Trophoblast cell (in vitro differentiated cells and primary cell): ENCODE measurements at regions not wholly inside any gene's neighbourhood (a gene's known extent, or its start where the extent isn't known, plus 50 kb on each side); places are given as distances from the start of the nearest gene placed in this dataset.

Experiments used
- DNase-seq, 2 donors: peaks; one replicate each; pipeline ENCODE4 v3.0.0-alpha.2; 2016
- H2AFZ ChIP-seq: 2 replicates; pipeline ENCODE4 v1.6.1; 2013; ENCODE audit warnings: low read length, moderate library complexity, mild to moderate bottlenecking; ENCODE audit not compliant: insufficient read depth, poor library complexity
- H2AK5ac ChIP-seq: 2 replicates; pipeline ENCODE4 v1.6.1; 2013; ENCODE audit warnings: mild to moderate bottlenecking, low read length
- H2BK120ac ChIP-seq: 2 replicates; pipeline ENCODE4 v1.6.1; 2013; ENCODE audit warnings: low read length, mild to moderate bottlenecking, moderate library complexity; ENCODE audit not compliant: insufficient read depth, poor library complexity
- H2BK12ac ChIP-seq: 2 replicates; pipeline ENCODE4 v1.6.1; 2013; ENCODE audit warnings: mild to moderate bottlenecking, low read length, moderate library complexity
- H2BK5ac ChIP-seq: 2 replicates; pipeline ENCODE4 v1.6.1; 2013; ENCODE audit warnings: low read length, low read depth, moderate library complexity, mild to moderate bottlenecking; ENCODE audit not compliant: poor library complexity
- H3K14ac ChIP-seq: 2 replicates; pipeline ENCODE4 v1.6.1; 2013; ENCODE audit warnings: mild to moderate bottlenecking, low read length
- H3K18ac ChIP-seq: 2 replicates; pipeline ENCODE4 v1.6.1; 2013; ENCODE audit warnings: mild to moderate bottlenecking, low read length
- H3K23ac ChIP-seq: 2 replicates; pipeline ENCODE4 v1.6.1; 2013; ENCODE audit warnings: low read length
- H3K27ac ChIP-seq: 2 replicates; pipeline ENCODE4 v1.5.1; 2013; ENCODE audit warnings: low read depth, mild to moderate bottlenecking, inconsistent platforms, low read length, moderate library complexity
- H3K27me3 ChIP-seq: 2 replicates; pipeline ENCODE4 v1.6.1; 2013; ENCODE audit warnings: inconsistent platforms, mild to moderate bottlenecking, low read length, moderate library complexity; ENCODE audit not compliant: insufficient read depth
- H3K36me3 ChIP-seq, 2 experiments: 1 replicate in 1 of 2; 2 replicates in 1 of 2; pipeline ENCODE4 v1.6.1; 2013; ENCODE audit warnings: low read length in 2 of 2, mild to moderate bottlenecking in 2 of 2, moderate library complexity in 1 of 2; ENCODE audit not compliant: insufficient read depth in 2 of 2, control insufficient read depth in 1 of 2
- H3K4ac ChIP-seq: 2 replicates; pipeline ENCODE4 v1.6.1; 2013; ENCODE audit warnings: low read depth, mild to moderate bottlenecking, low read length, moderate library complexity
- H3K4me1 ChIP-seq, 2 experiments: 1 replicate in 1 of 2; 2 replicates in 1 of 2; pipeline ENCODE4 v1.6.1; 2013; ENCODE audit warnings: low read length in 2 of 2, mild to moderate bottlenecking in 2 of 2, moderate library complexity in 1 of 2; ENCODE audit not compliant: insufficient read depth in 2 of 2, control insufficient read depth in 1 of 2
- H3K4me2 ChIP-seq: 2 replicates; pipeline ENCODE4 v1.6.1; 2013; ENCODE audit warnings: inconsistent platforms, mild to moderate bottlenecking, low read length, moderate library complexity
- H3K4me3 ChIP-seq: 2 replicates; pipeline ENCODE4 v1.5.1; 2013; ENCODE audit warnings: mild to moderate bottlenecking, low read depth, low read length, inconsistent platforms
- H3K79me1 ChIP-seq: one replicate; pipeline ENCODE4 v1.6.1; 2013; ENCODE audit warnings: low read length
- H3K79me2 ChIP-seq: 2 replicates; pipeline ENCODE4 v1.6.1; 2013; ENCODE audit warnings: low read length, mild to moderate bottlenecking; ENCODE audit not compliant: control insufficient read depth, insufficient read depth, poor library complexity
- H3K9ac ChIP-seq: 2 replicates; pipeline ENCODE4 v1.6.1; 2013; ENCODE audit warnings: mild to moderate bottlenecking, low read length
- H3K9me3 ChIP-seq: 2 replicates; pipeline ENCODE4 v1.6.1; 2013; ENCODE audit warnings: low read depth, mild to moderate bottlenecking, control low read depth, inconsistent platforms, low read length; ENCODE audit not compliant: insufficient read depth
- H4K12ac ChIP-seq: 2 replicates; pipeline ENCODE4 v1.6.1; 2013; ENCODE audit warnings: low read depth, mild to moderate bottlenecking, low read length, moderate library complexity
- H4K8ac ChIP-seq: 2 replicates; pipeline ENCODE4 v1.6.1; 2013; ENCODE audit warnings: low read depth, mild to moderate bottlenecking, low read length, moderate library complexity
- H4K91ac ChIP-seq: one replicate; pipeline ENCODE4 v1.6.1; 2013; ENCODE audit warnings: low read depth, mild to moderate bottlenecking, low read length, moderate library complexity
- WGBS: extraction: QIAGEN DNeasy Blood & Tissue Kit; methylation state at CpG from one replicate; pipeline ENCODE4 v1.1.7; 2013; ENCODE audit warnings: missing lambda C conversion rate; ENCODE audit not compliant: insufficient read length, insufficient coverage; ENCODE audit errors: extremely low coverage; 5-methylcytosine and 5-hydroxymethylcytosine counted together

DNA sequence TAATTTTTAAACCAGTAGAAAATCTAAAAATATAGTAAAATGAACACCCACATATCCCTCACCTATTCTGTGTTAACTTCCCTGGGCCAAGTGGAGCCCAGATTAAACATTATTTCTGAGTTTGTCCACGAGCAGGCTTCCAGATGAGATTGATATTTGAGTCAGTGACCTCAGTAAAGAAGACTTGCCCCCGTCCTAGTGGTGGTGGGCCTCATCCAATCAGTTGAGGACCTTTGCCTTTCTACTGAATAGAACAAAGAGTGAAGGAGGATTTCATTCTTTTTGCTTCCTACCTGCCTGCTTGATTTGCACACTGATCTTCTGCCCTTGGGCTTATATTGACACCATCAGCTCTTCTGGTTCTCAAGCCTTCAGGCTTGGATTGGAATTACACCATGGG is 174.7 kb upstream of the PLEKHG7 start:
- WGBS: no CpG with 5 or more reads among the region's 2 CpGs
- Histone ChIP-seq H3K9ac (no peak overlapping the region), H3K4me2 (no peak overlapping the region), H3K79me2 (no peaks in the 10 kb centered on the region), H3K23ac (no peak overlapping the region), H4K12ac (no peak overlapping the region), H4K91ac (no peak overlapping the region), H3K9me3 (no peaks in the 10 kb centered on the region), H2AFZ (no peak overlapping the region), H2AK5ac (no peak overlapping the region), H2BK5ac (no peak overlapping the region), H3K4me1 (no peaks in the 10 kb centered on the region), H2BK12ac (no peak overlapping the region), H4K8ac (no peak overlapping the region), H3K27me3 (no peaks in the 10 kb centered on the region), H3K27ac (no peak overlapping the region), H3K4ac (no peak overlapping the region), H3K79me1 (no peaks in the 10 kb centered on the region), H3K14ac (no peak overlapping the region), H3K4me3 (no peak overlapping the region), H2BK120ac (no peak overlapping the region), H3K18ac (no peak overlapping the region), H3K36me3 (no peaks in the 10 kb centered on the region)
- no peak for DNase-seq

DNA sequence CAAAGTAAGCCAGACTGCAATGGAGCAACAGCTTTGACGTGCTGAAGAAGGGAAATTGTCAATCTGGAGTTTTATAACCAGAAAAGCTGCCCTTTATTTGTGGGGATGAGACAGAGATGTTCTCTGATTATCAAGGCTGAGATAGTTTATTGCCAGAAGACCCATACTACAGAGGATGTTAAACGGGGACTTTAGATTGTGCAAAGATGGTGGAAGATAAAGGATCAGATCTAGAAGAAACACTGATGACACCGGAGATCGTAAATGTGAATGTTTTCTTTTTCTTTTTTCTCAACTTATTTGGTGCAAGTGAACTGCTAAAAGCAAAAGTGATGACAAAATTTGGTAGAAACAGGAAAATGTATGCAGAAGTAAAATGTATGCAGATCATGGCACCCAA is 178.3 kb upstream of the PLEKHG7 start:
- H3K14ac ChIP-seq: no peak overlapping the region
- H2BK120ac ChIP-seq: no peak overlapping the region
- no peaks in the 10 kb centered on the region for H3K79me2 ChIP-seq
- no peak for DNase-seq
- H2AFZ ChIP-seq: no peak overlapping the region
- no CpG with 5 or more reads among the region's 4 CpGs for WGBS
- H3K4ac ChIP-seq: no peak overlapping the region
- no peak overlapping the region for H2AK5ac ChIP-seq
- H3K27ac ChIP-seq: no peak overlapping the region
- no peak overlapping the region for H3K18ac ChIP-seq
- H2BK5ac ChIP-seq: no peak overlapping the region
- no peak overlapping the region for H4K91ac ChIP-seq
- no peaks in the 10 kb centered on the region for H3K79me1 ChIP-seq
- no peak overlapping the region for H3K23ac ChIP-seq
- H4K8ac ChIP-seq: no peak overlapping the region
- no peaks in the 10 kb centered on the region for H3K4me1 ChIP-seq
- no peak overlapping the region for H3K4me2 ChIP-seq
- H3K4me3 ChIP-seq: no peak overlapping the region
- no peaks in the 10 kb centered on the region for H3K36me3 ChIP-seq
- H2BK12ac ChIP-seq: no peak overlapping the region
- H3K9me3 ChIP-seq: no peaks in the 10 kb centered on the region
- H3K27me3 ChIP-seq: no peaks in the 10 kb centered on the region
- H3K9ac ChIP-seq: no peak overlapping the region
- no peak overlapping the region for H4K12ac ChIP-seq

DNA sequence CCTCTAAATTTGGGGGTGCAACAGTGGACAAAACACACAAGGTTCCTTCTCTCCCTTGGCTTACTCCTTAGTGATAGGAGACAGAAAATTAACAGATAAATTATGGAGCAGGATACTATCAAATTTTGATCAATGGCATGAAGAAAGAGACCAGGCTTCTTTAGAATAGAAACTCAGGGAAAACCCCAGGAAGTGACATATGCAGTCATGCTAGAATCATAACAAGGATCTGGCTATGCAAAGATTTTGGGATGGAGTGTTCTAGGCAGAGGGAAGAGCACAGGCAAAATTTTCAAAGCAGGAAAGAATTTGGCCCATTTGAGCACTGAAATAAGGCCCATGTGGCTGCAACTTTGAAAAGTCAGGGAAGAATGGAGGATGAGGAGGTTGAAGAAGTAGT is 182.3 kb upstream of the PLEKHG7 start:
- H3K4me1 ChIP-seq: peaks cover 0 to 2% of the 10 kb centered on the region in 2 experiments
- no peak overlapping the region for H2AFZ ChIP-seq
- no peak overlapping the region for H4K91ac ChIP-seq
- no peaks in the 10 kb centered on the region for H3K36me3 ChIP-seq
- H3K9ac ChIP-seq: no peak overlapping the region
- H3K23ac ChIP-seq: no peak overlapping the region
- H3K4ac ChIP-seq: no peak overlapping the region
- H3K4me2 ChIP-seq: no peak overlapping the region
- no peaks in the 10 kb centered on the region for H3K79me2 ChIP-seq
- H2BK120ac ChIP-seq: no peak overlapping the region
- H4K8ac ChIP-seq: no peak overlapping the region
- H2BK12ac ChIP-seq: no peak overlapping the region
- DNase-seq: no peak
- H2BK5ac ChIP-seq: no peak overlapping the region
- H3K18ac ChIP-seq: no peak overlapping the region
- H4K12ac ChIP-seq: no peak overlapping the region
- no peak overlapping the region for H3K14ac ChIP-seq
- no peaks in the 10 kb centered on the region for H3K9me3 ChIP-seq
- H3K27ac ChIP-seq: no peak overlapping the region
- no peaks in the 10 kb centered on the region for H3K79me1 ChIP-seq
- H2AK5ac ChIP-seq: no peak overlapping the region
- H3K27me3 ChIP-seq: no peaks in the 10 kb centered on the region
- H3K4me3 ChIP-seq: no peak overlapping the region

DNA sequence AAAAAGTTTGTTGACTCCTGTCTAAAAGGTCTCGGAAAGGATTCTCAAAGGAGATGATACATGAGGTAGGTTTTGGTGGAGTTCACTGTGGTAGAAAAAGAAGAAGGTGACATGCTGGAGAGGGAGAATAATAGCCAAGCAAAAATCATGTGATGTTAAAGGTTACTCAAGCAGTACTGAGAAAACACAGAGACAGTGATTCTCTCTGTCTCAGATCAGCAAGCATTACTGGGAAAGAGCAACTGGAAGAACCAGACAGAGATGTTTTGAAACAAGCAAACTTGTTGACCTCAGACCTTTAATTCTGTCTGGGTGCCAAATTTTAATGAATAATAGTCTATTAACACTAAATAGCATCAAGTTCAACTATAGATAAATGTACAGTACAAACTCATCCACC is 183.5 kb upstream of the PLEKHG7 start:
- Histone ChIP-seq H3K27ac (no peak overlapping the region), H2BK120ac (no peak overlapping the region), H3K4me2 (no peak overlapping the region), H2BK5ac (no peak overlapping the region), H3K14ac (no peak overlapping the region), H3K36me3 (no peaks in the 10 kb centered on the region), H4K91ac (no peak overlapping the region), H3K4ac (no peak overlapping the region), H3K4me1 (peaks cover 0 to 2% of the 10 kb centered on the region in 2 experiments), H4K8ac (no peak overlapping the region), H3K27me3 (no peaks in the 10 kb centered on the region), H3K79me2 (no peaks in the 10 kb centered on the region), H3K79me1 (no peaks in the 10 kb centered on the region), H4K12ac (no peak overlapping the region), H3K18ac (no peak overlapping the region), H2AK5ac (no peak overlapping the region), H3K9ac (no peak overlapping the region), H2BK12ac (no peak overlapping the region), H3K4me3 (no peak overlapping the region), H3K9me3 (no peaks in the 10 kb centered on the region), H2AFZ (no peak overlapping the region), H3K23ac (no peak overlapping the region)
- WGBS: no CpG with 5 or more reads among the region's 1 CpG
- DNase-seq: no peak
